Tibial artery (tissue), 4 donors: ENCODE measurements at regions not wholly inside any gene's neighbourhood (a gene's known extent, or its start where the extent isn't known, plus 50 kb on each side); places are given as distances from the start of the nearest gene placed in this dataset.

Experiments
- DNase-seq, 2 donors: peaks; one replicate each; pipeline ENCODE4 v3.0.0-alpha.2; 2019
- H3K27ac ChIP-seq, 2 donors: fragments of 200-600 bp; sonication (generic) in 1 of 2; 1 replicate in 1 of 2; 2 replicates in 1 of 2; pipeline ENCODE4 v1.5.1; 2018 to 2019; ENCODE audit warnings: mild to moderate bottlenecking in 1 of 2
- H3K27me3 ChIP-seq, 2 donors: fragments of 200-600 bp; sonication (generic) in 1 of 2; one replicate each; pipeline versions ENCODE4 v1.5.1 to v1.6.0; 2016 to 2019
- H3K36me3 ChIP-seq, 3 donors: fragments of 200-600 bp; sonication (generic) in 2 of 3; one replicate each; pipeline ENCODE4 v1.5.1; 2016 to 2019; ENCODE audit warnings: mild to moderate bottlenecking in 2 of 3
- H3K4me1 ChIP-seq, 4 donors: fragments of 200-600 bp; sonication (generic) in 2 of 4; 1 replicate in 3 of 4; 2 replicates in 1 of 4; pipeline ENCODE4 v1.5.1; 2016 to 2019
- H3K4me3 ChIP-seq, 2 donors: fragments of 200-600 bp; sonication (generic) in 1 of 2; 1 replicate in 1 of 2; 2 replicates in 1 of 2; pipeline ENCODE4 v1.5.1; 2018 to 2019; ENCODE audit warnings: mild to moderate bottlenecking in 2 of 2
- H3K9me3 ChIP-seq, 3 donors: fragments of 200-600 bp; sonication (generic) in 1 of 3; one replicate each; pipeline ENCODE4 v1.5.1; 2016 to 2019
- intact Hi-C: fragments of 100-400 bp; cut with DNase I; formaldehyde crosslinking; loops from one replicate; pipeline ENCODE4 v1.15.0; 2023; ENCODE audit warnings: low total_unique reads
- TF ChIP-seq, protein P1 (sequence below), 2 experiments: fragments of 200-600 bp in 1 of 2; fragments of 450-650 bp in 1 of 2; IDR thresholded peaks; one replicate each; pipeline ENCODE4 v1.5.1; 2017 to 2019; ENCODE audit warnings: antibody characterized with exemption in 2 of 2, mild to moderate bottlenecking in 1 of 2, moderate library complexity in 1 of 2

DNA sequence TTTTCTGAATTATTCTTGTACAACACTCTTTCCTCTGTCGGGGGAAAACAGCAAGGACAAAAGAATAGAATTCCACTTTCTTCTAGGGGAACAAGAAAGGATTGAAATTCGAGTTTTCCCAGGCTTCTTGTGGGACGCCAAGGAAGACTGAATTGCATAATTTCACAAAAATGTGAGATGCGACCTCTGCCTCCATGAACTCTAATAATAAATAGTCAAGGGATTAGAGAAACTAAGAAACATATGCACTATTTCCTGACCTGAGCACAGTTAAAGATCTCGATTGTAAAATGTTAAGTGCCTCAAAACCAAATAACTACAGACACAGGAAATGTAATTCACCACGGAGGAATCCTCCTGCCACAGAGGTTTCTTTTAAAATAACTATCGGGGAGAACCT lies 117.3 kb upstream of the MARK1 start:
- DNase-seq, result no peak
- no peaks in the 10 kb centered on the region for H3K27me3 ChIP-seq
- peaks cover 0 to 9% (median 0%) of the 10 kb centered on the region in 4 donors for H3K4me1 ChIP-seq
- H3K27ac ChIP-seq, result no peak overlapping the region
- no peaks in the 10 kb centered on the region for H3K9me3 ChIP-seq
- no peaks in the 10 kb centered on the region for H3K36me3 ChIP-seq
- intact Hi-C loops, result no loop called here
- TF ChIP-seq, protein P1, sequence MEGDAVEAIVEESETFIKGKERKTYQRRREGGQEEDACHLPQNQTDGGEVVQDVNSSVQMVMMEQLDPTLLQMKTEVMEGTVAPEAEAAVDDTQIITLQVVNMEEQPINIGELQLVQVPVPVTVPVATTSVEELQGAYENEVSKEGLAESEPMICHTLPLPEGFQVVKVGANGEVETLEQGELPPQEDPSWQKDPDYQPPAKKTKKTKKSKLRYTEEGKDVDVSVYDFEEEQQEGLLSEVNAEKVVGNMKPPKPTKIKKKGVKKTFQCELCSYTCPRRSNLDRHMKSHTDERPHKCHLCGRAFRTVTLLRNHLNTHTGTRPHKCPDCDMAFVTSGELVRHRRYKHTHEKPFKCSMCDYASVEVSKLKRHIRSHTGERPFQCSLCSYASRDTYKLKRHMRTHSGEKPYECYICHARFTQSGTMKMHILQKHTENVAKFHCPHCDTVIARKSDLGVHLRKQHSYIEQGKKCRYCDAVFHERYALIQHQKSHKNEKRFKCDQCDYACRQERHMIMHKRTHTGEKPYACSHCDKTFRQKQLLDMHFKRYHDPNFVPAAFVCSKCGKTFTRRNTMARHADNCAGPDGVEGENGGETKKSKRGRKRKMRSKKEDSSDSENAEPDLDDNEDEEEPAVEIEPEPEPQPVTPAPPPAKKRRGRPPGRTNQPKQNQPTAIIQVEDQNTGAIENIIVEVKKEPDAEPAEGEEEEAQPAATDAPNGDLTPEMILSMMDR (IDR thresholded peaks at IDR 0.05), result no peak
- no peak overlapping the region for H3K4me3 ChIP-seq

DNA sequence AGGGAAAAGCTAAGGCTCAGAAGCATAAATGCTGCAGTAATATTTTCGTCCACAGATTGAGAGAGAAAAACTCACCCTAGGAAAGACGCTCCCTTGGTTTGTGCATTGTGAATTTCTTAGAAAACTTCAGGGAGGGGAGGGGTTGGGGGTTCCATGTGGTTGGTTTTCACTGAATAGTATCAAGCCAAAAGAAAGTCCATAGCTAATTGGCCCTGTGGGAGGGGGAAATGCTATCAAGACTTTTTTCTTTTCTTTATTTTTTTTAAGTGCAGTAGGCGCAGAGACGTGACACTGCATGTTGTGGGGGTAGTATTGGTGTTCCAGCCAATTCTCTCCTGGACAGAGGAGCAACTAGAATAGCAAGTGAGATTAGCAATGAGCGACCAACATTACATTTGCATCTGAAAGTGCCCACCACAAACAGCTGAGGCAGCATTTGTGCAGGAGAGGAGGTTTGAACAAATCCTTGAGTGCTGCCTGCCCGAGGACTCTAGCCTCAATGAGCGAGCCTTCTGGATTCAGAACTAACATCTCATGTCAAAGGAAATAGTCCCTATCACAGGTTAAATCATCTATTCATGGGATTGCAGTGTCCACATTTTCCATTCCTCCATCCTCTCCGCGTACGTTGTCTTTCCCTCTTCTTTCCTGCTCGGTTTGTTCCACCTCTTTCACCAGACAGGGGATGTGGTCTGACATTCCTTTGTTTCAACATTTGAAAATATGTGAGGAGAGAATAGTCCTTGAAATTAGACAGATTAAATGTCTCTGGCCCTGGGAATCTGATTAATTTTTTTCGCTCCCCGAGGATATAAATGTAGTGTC lies 118.0 kb upstream of the MARK1 start:
- DNase-seq, result no peak
- Histone ChIP-seq H3K4me1 (peaks cover 0 to 9% (median 0%) of the 10 kb centered on the region in 4 donors), H3K27ac (no peak overlapping the region), H3K36me3 (no peaks in the 10 kb centered on the region), H3K27me3 (no peaks in the 10 kb centered on the region), H3K4me3 (no peak overlapping the region), H3K9me3 (no peaks in the 10 kb centered on the region)
- intact Hi-C loops, result no loop called here
- TF ChIP-seq, protein P1 (IDR thresholded peaks at IDR 0.05), result no peak

DNA sequence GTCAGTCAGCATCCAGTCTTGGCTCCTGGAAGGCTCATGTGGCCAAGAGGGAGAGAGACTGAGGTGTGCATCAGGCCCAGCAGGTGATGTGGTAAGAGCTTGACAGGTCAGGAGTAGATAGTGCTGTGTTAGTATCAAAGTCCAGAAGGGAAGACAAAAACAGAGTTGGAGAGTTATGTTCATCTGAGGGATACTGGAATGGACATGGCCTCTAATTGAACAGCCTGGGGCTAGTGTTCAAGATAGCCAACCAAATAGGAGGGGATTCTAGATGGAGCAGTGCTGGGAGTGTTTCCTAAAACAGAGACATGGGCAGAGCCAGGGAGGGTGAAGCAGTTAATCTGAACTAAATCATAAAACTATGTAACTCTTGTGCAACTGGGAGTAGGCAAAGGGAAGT lies 120.7 kb upstream of the MARK1 start:
- no peaks in the 10 kb centered on the region for H3K27me3 ChIP-seq
- no peaks in the 10 kb centered on the region for H3K36me3 ChIP-seq
- no peak overlapping the region for H3K4me3 ChIP-seq
- intact Hi-C loops, result no loop called here
- H3K9me3 ChIP-seq, result no peaks in the 10 kb centered on the region
- peaks cover 0 to 9% (median 0%) of the 10 kb centered on the region in 4 donors for H3K4me1 ChIP-seq
- H3K27ac ChIP-seq, result no peak overlapping the region
- TF ChIP-seq, protein P1 (IDR thresholded peaks at IDR 0.05), result no peak
- no peak for DNase-seq

DNA sequence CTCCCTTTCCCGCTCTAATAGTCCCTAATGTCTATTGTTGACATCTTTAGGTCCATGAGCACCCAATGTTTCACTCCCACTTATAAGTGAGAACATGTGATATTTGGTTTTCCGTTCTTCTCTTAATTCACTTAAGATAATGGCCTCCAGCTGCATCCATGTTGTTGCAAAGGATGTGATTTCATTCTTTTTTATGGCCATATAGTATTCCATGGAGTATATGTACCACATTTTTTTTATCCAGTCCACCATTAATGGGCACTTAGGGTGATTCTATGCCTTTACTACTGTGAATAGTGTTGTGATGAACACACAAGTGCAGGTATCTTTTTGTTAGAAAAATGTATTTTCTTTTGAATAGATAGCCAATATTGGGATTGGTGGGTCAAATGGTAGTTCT lies 126.0 kb upstream of the RAB3GAP2 start:
- no peaks in the 10 kb centered on the region for H3K36me3 ChIP-seq
- intact Hi-C loops, result no loop called here
- H3K27ac ChIP-seq, result no peak overlapping the region
- TF ChIP-seq, protein P1 (IDR thresholded peaks at IDR 0.05), result no peak
- no peaks in the 10 kb centered on the region for H3K9me3 ChIP-seq
- no peaks in the 10 kb centered on the region for H3K27me3 ChIP-seq
- H3K4me1 ChIP-seq, result no peaks in the 10 kb centered on the region
- DNase-seq, result no peak
- H3K4me3 ChIP-seq, result no peak overlapping the region

DNA sequence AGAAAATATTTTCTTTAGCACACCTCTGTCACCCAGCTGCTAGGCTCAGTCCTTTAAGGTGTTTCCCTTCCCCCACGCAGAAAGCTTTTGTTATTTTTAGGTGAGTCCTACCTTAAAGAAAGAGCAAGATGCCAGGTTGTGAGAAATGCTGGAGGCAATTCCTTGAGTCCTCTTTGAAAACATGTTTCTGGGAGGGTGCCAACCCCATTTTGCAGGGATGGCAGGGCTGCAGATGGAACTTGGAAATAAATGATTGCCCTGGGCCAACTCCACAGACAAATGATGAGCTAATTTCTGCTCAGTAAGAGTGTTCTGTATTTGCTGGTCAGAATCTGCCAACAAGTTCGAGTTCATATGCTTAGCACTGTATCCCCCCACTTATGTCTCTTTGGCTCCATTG lies 119.2 kb upstream of the RAB3GAP2 start:
- no peaks in the 10 kb centered on the region for H3K27me3 ChIP-seq

More for the DNA sequence above, 119.2 kb upstream of the RAB3GAP2 start:
- DNase-seq, result no peak
- no peak overlapping the region for H3K27ac ChIP-seq
- no peaks in the 10 kb centered on the region for H3K4me1 ChIP-seq
- TF ChIP-seq, protein P1 (IDR thresholded peaks at IDR 0.05), result no peak
- H3K9me3 ChIP-seq, result no peaks in the 10 kb centered on the region
- no peaks in the 10 kb centered on the region for H3K36me3 ChIP-seq
- intact Hi-C loops, result no loop called here
- H3K4me3 ChIP-seq, result no peak overlapping the region
